Stomach (tissue), 4 donors: ENCODE measurements at regions not wholly inside any gene's neighbourhood (a gene's known extent, or its start where the extent isn't known, plus 50 kb on each side); places are given as distances from the start of the nearest gene placed in this dataset.

Experiments used
- POLR2AphosphoS5 ChIP-seq, 3 donors: sonication (generic); formaldehyde crosslinking; IDR thresholded peaks; one replicate each; pipeline ENCODE4 v1.6.1; 2016; ENCODE audit warnings: antibody characterized with exemption in 3 of 3
- TF ChIP-seq, protein P1 (sequence below), 7 experiments: fragments of 450-650 bp in 4 of 7; fragments of 200-600 bp in 3 of 7; sonication (generic) in 3 of 7; IDR thresholded peaks; one replicate each; pipeline ENCODE4 v1.5.1; 2016 to 2019; ENCODE audit warnings: antibody characterized with exemption in 7 of 7, control low read depth in 2 of 7, mild to moderate bottlenecking in 1 of 7

DNA sequence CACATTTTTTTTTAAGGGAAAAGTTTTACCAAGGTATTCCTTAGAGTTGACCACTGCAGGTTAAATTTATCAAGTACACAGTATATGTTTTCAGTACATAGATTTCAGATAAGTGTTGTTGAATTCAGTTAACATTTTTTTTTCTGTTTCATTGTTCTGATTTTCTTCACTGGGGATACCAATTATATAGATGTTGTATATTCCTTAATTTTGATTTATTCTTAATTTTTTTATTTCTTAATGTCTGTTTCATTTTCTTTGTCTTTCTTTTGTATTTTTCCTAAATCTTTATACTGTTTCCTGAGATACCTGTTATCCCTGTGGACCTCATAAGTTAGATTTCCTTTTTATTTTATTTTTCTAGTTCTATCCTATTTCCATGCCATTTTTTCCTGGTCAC lies 234.8 kb downstream of the TTC6 start:
- TF ChIP-seq, protein P1, sequence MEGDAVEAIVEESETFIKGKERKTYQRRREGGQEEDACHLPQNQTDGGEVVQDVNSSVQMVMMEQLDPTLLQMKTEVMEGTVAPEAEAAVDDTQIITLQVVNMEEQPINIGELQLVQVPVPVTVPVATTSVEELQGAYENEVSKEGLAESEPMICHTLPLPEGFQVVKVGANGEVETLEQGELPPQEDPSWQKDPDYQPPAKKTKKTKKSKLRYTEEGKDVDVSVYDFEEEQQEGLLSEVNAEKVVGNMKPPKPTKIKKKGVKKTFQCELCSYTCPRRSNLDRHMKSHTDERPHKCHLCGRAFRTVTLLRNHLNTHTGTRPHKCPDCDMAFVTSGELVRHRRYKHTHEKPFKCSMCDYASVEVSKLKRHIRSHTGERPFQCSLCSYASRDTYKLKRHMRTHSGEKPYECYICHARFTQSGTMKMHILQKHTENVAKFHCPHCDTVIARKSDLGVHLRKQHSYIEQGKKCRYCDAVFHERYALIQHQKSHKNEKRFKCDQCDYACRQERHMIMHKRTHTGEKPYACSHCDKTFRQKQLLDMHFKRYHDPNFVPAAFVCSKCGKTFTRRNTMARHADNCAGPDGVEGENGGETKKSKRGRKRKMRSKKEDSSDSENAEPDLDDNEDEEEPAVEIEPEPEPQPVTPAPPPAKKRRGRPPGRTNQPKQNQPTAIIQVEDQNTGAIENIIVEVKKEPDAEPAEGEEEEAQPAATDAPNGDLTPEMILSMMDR (IDR thresholded peaks at IDR 0.05), result no peak
- no peak for TF ChIP-seq POLR2AphosphoS5 (IDR thresholded peaks at IDR 0.05)
